NCI-H226 (cell line): ENCODE measurements at regions not wholly inside any gene's neighbourhood (a gene's known extent, or its start where the extent isn't known, plus 50 kb on each side); places are given as distances from the start of the nearest gene placed in this dataset.

Source experiments
- DNase-seq: peaks from one replicate; pipeline ENCODE4 v3.0.0-alpha.2; 2015

GRCh38 chr9:92185096-92185495 lies 69.9 kb upstream of the SPTLC1 start:
- DNase-seq: no peak

DNA sequence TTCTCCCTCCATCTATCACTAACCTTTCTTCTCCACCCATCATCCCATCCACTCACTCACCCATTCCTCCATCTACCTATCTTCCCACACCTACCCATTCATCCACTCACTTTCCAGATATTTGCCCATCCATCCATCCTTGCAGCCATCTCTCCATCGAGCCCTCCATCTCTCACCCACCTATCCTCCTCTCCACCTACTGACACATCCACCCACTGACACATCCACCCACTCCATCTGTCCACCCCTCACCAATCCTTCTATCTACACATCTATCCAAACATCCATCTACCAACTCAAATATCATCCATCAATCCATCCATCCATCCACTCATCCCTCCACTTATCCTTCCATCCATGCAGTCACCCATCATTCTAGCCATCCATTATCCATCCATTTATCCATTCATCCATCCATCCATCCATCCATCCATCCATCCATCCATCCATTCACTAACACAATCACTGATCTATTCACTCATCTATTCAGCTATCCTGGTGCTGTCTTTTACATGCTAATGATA lies 68.9 kb upstream of the SPTLC1 start:
- no peak for DNase-seq

DNA sequence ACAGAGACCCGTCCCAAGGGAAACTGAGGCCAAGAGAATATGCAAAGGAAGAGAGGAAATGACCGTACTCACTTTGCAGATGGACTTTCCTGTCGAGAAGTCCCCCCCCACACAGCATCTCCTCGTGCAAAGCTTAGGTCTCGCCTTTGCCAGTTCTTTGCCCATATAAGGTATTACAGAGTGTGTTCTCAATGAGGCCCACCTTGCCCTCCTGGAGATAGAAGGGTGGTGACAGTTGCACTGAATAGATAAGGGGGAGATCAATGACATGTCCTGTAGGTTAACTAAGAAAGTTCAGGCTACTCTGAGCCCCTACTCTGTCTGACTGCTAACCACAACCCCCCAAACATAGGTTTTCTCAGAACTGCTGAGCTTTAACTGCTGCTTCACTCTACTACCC lies 68.2 kb upstream of the SPTLC1 start:
- no peak for DNase-seq

- DNase-seq: no peak
Measured at GRCh38 chr9:92181296-92181695, 66.1 kb upstream of the SPTLC1 start.

- no peak for DNase-seq
Measured at GRCh38 chr9:92180669-92181181, 65.5 kb upstream of the SPTLC1 start.

DNA sequence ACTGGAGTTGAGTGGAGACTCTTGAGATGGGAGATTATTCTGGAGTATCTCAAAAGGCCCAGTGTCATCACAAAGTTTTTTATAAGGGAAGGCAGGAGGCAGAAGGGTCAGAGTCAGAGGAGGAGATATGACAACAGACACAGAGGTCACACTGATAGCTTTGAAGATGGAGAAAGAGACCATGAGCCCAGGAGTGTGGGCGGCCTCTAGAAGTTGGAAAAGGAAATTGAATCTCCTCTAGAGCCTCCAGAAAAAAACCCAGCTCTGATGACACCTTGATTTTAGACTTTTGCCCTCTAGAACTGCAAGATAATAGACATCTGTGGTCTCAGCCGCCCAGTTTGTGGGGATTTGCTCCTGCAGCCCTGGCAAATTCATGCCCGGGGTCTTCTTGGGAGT lies 64.8 kb upstream of the SPTLC1 start:
- no peak for DNase-seq

- no peak for DNase-seq
Measured at GRCh38 chr9:92179286-92180001, 64.2 kb upstream of the SPTLC1 start.

GRCh38 chr9:92177591-92177990 lies 62.4 kb upstream of the SPTLC1 start:
- DNase-seq: no peak

DNA sequence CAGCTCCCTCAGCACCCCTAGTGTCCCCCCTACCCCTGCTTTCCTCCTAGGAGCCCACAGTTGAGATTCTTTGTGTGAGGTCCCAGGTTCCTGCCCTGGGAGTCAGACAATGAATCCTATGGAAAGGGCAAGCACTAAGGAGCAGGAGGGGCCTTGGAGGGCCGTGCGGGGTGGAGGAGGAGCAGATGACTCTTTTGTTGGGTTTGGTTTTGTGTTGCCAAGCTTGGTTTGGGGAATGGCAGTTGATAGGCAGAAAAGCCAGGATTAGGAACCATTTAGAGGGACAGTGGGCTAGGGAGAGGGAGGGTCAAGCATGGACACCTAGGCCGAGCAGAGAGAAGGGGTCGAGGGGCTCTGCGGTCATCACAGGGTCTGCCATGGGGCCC lies 61.6 kb upstream of the SPTLC1 start:
- no peak for DNase-seq

DNA sequence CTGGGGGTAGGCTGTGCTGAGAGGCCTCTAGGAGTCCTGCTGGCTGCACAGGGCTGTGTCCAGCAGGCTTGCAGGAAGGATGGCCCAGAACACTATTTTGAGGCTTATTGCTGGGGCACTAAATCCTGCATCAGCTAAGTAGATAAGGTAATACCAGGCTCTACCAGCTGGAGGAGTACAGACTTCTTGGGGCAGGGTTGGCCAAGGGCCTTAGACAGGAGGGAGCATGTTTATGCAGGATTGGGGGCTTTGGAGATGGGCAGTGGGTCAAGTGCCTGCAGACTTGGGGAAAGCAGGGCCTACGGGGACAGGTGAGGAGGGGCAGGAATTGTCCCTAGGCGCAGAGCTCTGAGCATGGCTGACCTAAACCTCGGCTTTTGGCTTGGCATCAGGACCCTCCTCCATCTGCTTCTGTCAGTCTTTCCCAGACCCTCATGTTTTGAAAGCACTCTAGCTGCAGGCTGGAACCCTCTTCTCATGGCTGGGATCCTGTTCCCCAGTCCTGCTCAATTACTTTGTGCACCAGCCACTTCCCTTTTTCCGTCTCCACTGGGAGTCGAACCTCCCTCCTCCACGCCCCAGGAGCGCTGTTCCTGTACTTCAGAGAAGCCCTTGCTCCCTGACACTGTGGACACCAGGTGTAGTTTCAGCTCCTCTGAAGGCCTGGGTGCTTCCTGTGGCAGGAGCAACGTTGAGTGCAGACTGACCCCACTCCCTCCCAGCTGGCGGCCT lies 61.0 kb upstream of the SPTLC1 start:
- DNase-seq: no peak

DNA sequence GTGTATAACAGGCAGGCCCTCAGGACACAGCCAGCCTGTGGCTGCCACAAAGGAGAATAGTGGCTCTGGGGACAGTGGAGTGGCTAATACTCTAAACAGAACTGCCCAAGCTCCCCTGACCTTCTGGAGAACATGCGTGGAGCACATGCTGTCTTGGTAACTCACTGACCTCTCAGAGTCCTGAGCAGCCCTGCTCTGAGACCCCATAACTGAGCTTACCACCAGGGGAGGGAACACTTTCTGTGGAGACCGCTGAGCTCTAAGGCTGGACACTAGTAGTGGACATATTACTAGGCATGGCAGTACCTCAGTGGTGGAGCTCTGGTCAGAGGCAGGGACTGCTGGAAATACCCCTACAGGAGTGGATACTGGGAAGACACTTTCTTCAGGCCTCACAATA lies 60.2 kb upstream of the SPTLC1 start:
- no peak for DNase-seq

DNA sequence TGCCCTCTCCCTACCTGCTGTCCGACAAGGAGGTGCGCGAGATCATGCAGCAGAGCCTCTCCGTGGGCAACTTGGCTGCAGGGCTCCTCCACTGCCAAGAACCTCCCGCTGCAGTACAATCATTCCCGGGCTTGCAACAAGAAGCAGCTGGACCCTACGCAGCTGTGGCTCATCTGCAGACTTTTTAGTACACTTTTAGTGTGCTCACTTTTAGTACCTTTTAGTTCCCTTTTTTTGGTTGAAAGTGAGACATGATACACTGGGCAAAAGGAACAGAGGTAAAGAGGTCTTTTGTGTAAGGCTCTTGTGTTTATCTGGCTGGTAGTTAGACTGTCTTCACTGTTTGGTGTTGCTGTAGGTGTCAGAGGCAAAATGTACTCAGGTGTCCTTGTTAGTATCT lies 58.1 kb upstream of the SPTLC1 start:
- no peak for DNase-seq

- no peak for DNase-seq
Measured at GRCh38 chr9:92171822-92172221, 56.6 kb upstream of the SPTLC1 start.

GRCh38 chr9:92171281-92171680 lies 56.1 kb upstream of the SPTLC1 start:
- no peak for DNase-seq

- no peak for DNase-seq
Measured at GRCh38 chr9:92170848-92171247, 55.6 kb upstream of the SPTLC1 start.

DNA sequence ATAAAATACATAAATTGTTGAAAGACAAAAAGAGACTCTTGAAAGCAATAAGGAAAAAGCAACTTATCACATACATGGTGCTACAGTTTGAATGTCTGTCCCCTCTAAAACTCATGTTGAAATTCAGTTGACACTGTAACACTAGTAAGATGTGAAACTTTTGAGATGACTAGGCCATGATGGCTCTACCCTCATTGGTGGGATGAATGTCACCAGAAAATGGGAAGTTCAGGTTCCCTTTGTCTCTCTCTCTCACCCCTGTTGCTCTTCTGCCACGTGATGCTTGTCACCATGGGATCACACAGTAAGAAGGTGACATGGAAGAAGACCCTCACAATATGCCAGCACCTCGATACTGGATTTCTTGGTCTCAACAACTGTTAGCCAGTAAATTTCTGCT lies 50.3 kb upstream of the SPTLC1 start:
- no peak for DNase-seq
